Common myeloid progenitor, CD34-positive (primary cell): ENCODE measurements at regions not wholly inside any gene's neighbourhood (a gene's known extent, or its start where the extent isn't known, plus 50 kb on each side); places are given as distances from the start of the nearest gene placed in this dataset.

Experiments used
- CTCF ChIA-PET: fragments of 350-600 bp; sonication (Branson Sonifier 250); formaldehyde crosslinking; loops from one replicate; lab custom pipeline; 2021; ENCODE audit warnings: antibody characterized with exemption; lab: Charles Lee
- POLR2A ChIA-PET: fragments of 350-600 bp; sonication (Branson Sonifier 250); formaldehyde crosslinking; loops from one replicate; lab custom pipeline; 2021; ENCODE audit warnings: antibody characterized with exemption; lab: Charles Lee
- DNase-seq, 3 donors: peaks; one replicate each; pipeline versions ENCODE4 v3.0.0 to v3.0.0-alpha.2; 2013
- H3K27ac ChIP-seq, 2 experiments: 1 replicate in 1 of 2; 2 replicates in 1 of 2; pipeline ENCODE4 v1.7.0; 2013; ENCODE audit warnings: inconsistent platforms in 2 of 2, low read length in 2 of 2, mild to moderate bottlenecking in 2 of 2, low read depth in 1 of 2, moderate library complexity in 1 of 2; ENCODE audit not compliant: severe bottlenecking in 2 of 2, insufficient read depth in 1 of 2, poor library complexity in 1 of 2
- H3K27me3 ChIP-seq, 5 experiments: replicated peaks in 2 of 5; 1 replicate in 3 of 5; 2 replicates in 2 of 5; pipeline versions ENCODE4 v1.6.1 to v1.7.0; 2013; ENCODE audit warnings: low read length in 4 of 5, mild to moderate bottlenecking in 2 of 5, moderate library complexity in 2 of 5, inconsistent platforms in 1 of 5; ENCODE audit not compliant: insufficient read depth in 5 of 5, control insufficient read depth in 4 of 5
- H3K36me3 ChIP-seq, 4 experiments: 1 replicate in 2 of 4; 2 replicates in 2 of 4; pipeline versions ENCODE4 v1.6.1 to v1.7.0; 2013; ENCODE audit warnings: low read length in 3 of 4, control low read depth in 1 of 4, mild to moderate bottlenecking in 1 of 4; ENCODE audit not compliant: control insufficient read depth in 4 of 4, insufficient read depth in 4 of 4
- H3K4me1 ChIP-seq, 4 experiments: 1 replicate in 3 of 4; 2 replicates in 1 of 4; pipeline versions ENCODE4 v1.6.1 to v1.7.1; 2013; ENCODE audit warnings: low read length in 3 of 4, mild to moderate bottlenecking in 3 of 4, control low read depth in 1 of 4, inconsistent platforms in 1 of 4, moderate library complexity in 1 of 4; ENCODE audit not compliant: control insufficient read depth in 4 of 4, insufficient read depth in 4 of 4; ENCODE audit errors: control extremely low read depth in 1 of 4
- H3K4me3 ChIP-seq, 7 experiments: 1 replicate in 4 of 7; 2 replicates in 3 of 7; pipeline versions ENCODE4 v1.5.1 to v1.7.0; 2013; ENCODE audit warnings: mild to moderate bottlenecking in 7 of 7, low read length in 6 of 7, moderate library complexity in 6 of 7, inconsistent platforms in 2 of 7, low read depth in 2 of 7, control low read depth in 1 of 7; ENCODE audit not compliant: insufficient read depth in 4 of 7, control insufficient read depth in 1 of 7; ENCODE audit errors: extremely low read depth in 1 of 7
- H3K9me3 ChIP-seq, 5 experiments: 1 replicate in 4 of 5; 2 replicates in 1 of 5; pipeline versions ENCODE4 v1.6.1 to v1.7.1; 2013; ENCODE audit warnings: low read length in 4 of 5, mild to moderate bottlenecking in 2 of 5, inconsistent platforms in 1 of 5, low read depth in 1 of 5, moderate library complexity in 1 of 5; ENCODE audit not compliant: control insufficient read depth in 4 of 5, insufficient read depth in 2 of 5; ENCODE audit errors: control extremely low read depth in 1 of 5
- WGBS: methylation state at CpG from one replicate; pipeline ENCODE4 v1.1.5; 2013; ENCODE audit not compliant: insufficient coverage; 5-methylcytosine and 5-hydroxymethylcytosine counted together

GRCh38 chr11:82105331-82105998 lies 628.2 kb downstream of the FAM181B start:
- CTCF ChIA-PET = no interaction called here
- Histone ChIP-seq H3K4me1 (no peaks in the 10 kb centered on the region), H3K9me3 (peaks cover 0 to 3% (median 0%) of the 10 kb centered on the region in 5 experiments), H3K36me3 (no peaks in the 10 kb centered on the region), H3K27me3 (no peaks in the 10 kb centered on the region), H3K27ac (no peak overlapping the region), H3K4me3 (no peak overlapping the region)
- WGBS = 100% methylated on average over 1 of the region's 6 CpGs
- DNase-seq = no peak
- POLR2A ChIA-PET = no interaction called here

DNA sequence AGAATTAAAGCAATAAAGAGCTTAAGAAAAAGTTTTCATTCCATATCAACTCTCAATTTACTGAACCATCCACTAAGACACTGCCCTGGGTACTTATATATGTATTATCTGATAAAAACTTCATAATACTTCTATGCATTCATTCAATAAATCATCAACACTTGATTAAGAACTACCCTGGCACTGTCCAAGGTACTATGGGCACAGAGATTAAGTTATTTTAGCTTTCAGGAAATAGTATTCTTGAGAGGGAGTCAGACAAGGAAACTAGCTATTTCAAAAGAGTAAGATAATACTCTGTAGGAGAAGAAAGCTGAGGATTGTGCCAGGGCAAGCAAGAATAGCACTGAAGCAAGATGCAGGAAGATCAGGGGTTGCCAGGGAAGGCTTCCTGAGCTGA lies 640.8 kb downstream of the FAM181B start:
- ChIA-PET CTCF (no interaction called here), POLR2A (no interaction called here)
- no peak for DNase-seq
- no peak overlapping the region for H3K4me3 ChIP-seq
- H3K27ac ChIP-seq = no peak overlapping the region
- H3K27me3 ChIP-seq = no peaks in the 10 kb centered on the region
- H3K9me3 ChIP-seq = no peaks in the 10 kb centered on the region
- H3K36me3 ChIP-seq = no peaks in the 10 kb centered on the region
- H3K4me1 ChIP-seq = no peaks in the 10 kb centered on the region

DNA sequence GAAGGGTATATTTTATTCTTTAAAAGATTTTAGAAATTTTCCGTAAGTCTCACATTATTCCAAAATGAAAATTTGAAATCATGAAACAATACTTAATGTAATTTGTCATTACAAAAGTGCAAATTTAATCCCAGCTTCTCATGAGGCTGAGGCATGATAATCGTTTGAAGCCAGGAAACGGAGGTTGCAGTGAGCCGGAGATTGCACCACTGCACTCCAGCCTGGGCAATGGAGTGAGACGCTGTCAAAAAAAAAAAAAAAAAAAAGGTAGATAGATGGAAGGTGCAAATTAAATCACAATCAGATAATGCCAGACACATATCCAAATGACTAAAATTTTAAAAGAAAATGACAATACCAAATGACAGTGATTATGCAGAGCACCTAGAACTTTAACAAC lies 644.2 kb downstream of the FAM181B start:
- Histone ChIP-seq H3K4me1 (no peaks in the 10 kb centered on the region), H3K27me3 (no peaks in the 10 kb centered on the region), H3K9me3 (no peaks in the 10 kb centered on the region), H3K27ac (no peak overlapping the region), H3K36me3 (no peaks in the 10 kb centered on the region), H3K4me3 (no peak overlapping the region)
- no peak for DNase-seq
- CTCF ChIA-PET = no interaction called here
- POLR2A ChIA-PET = no interaction called here
- WGBS = no CpG with 5 or more reads among the region's 5 CpGs

- 75% methylated on average over 3 of the region's 4 CpGs for WGBS
- Histone ChIP-seq H3K4me1 (no peaks in the 10 kb centered on the region), H3K4me3 (no peak overlapping the region), H3K27me3 (no peaks in the 10 kb centered on the region), H3K27ac (no peak overlapping the region), H3K36me3 (no peaks in the 10 kb centered on the region), H3K9me3 (no peaks in the 10 kb centered on the region)
- DNase-seq = no peak
- ChIA-PET CTCF (no interaction called here), POLR2A (no interaction called here)
Measured at GRCh38 chr11:82085493-82085892, 648.2 kb downstream of the FAM181B start.

GRCh38 chr11:82082976-82083375 lies 650.7 kb downstream of the FAM181B start:
- Histone ChIP-seq H3K9me3 (no peaks in the 10 kb centered on the region), H3K27ac (no peak overlapping the region), H3K36me3 (no peaks in the 10 kb centered on the region), H3K4me1 (no peaks in the 10 kb centered on the region), H3K27me3 (no peaks in the 10 kb centered on the region), H3K4me3 (no peak overlapping the region)
- ChIA-PET POLR2A (no interaction called here), CTCF (no interaction called here)
- DNase-seq = no peak
- 0% methylated on average over 2 of the region's 2 CpGs for WGBS

DNA sequence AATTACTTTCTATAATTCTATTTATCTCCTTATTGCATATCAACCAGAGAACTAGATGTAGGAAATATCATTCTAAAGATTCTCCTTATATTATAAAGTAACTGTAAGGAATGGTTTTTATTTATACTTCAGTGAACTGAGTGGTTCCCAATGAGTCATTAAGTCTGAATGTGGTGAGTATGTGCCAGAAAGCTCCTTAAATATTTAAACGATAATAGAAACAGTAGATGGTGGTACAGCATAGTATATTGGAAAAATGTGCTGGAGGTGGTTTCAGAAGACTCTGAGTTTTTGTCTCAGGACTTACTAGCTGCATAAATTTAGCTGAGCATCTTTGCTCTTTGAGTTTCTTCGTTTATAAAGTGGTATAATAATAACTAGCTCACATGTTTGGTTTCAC lies 653.5 kb downstream of the FAM181B start:
- Histone ChIP-seq H3K4me1 (no peaks in the 10 kb centered on the region), H3K36me3 (no peaks in the 10 kb centered on the region), H3K4me3 (no peak overlapping the region), H3K27ac (no peak overlapping the region), H3K27me3 (no peaks in the 10 kb centered on the region), H3K9me3 (no peaks in the 10 kb centered on the region)
- POLR2A ChIA-PET = no interaction called here
- no peak for DNase-seq
- CTCF ChIA-PET = no interaction called here
- 95% methylated on average over 2 of the region's 2 CpGs for WGBS

DNA sequence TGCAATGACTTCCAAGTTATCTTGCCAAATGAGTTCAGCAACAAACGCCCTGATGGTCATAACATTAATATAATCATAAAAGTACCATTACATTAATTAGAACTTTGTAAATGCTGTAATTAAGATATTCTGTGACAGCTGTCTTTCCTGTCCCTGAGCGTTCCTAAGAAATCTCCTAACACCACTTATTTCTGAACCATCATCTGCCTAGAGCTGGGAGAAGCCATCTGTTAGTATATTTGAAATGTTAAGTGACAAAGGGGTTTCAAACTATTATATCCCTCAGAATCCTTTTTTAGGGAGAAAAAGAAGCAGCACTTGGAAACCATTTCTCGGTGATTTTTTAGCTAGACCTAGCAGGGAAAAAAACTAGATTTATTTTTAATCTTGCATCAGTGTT lies 657.5 kb downstream of the FAM181B start:
- CTCF ChIA-PET = no interaction called here

More for the DNA sequence above, 657.5 kb downstream of the FAM181B start:
- Histone ChIP-seq H3K4me1 (peaks cover 0 to 5% (median 0%) of the 10 kb centered on the region in 4 experiments), H3K27me3 (no peaks in the 10 kb centered on the region), H3K27ac (no peak overlapping the region), H3K36me3 (no peaks in the 10 kb centered on the region), H3K9me3 (no peaks in the 10 kb centered on the region), H3K4me3 (no peak overlapping the region)
- POLR2A ChIA-PET = no interaction called here
- DNase-seq = no peak
- WGBS = no CpG with 5 or more reads among the region's 3 CpGs
